ENCODE measurements at regions not wholly inside any gene's neighbourhood (a gene's known extent, or its start where the extent isn't known, plus 50 kb on each side); places are given as distances from the start of the nearest gene placed in this dataset.
"Not testable (repeated sequence)": the region's sequence is repeated elsewhere in the genome, so short reads cannot be mapped to it uniquely, and the experiment has no call there.

DNA sequence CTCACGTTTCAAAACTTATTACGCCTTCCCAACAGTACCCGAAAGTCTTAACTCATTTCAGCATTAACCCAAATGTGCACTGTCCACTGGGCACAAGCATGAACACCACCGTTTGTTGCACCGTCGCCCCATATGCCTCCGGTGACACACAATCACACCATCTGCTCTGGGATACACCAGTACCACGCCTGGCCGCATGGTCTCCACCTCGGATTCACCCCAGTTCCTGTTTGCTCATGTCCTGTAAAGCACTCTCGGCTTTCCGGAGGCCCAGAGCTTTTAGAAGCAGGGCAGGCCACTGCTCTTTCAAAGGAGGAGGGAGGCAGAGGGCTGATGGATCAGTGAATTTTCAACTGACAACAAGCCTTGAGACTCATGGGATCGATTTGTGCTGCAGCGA, 1570.0 kb upstream of the DEFB115 start:
- no peak for DNase-seq (ENCODE audit: low spot score)

DNA sequence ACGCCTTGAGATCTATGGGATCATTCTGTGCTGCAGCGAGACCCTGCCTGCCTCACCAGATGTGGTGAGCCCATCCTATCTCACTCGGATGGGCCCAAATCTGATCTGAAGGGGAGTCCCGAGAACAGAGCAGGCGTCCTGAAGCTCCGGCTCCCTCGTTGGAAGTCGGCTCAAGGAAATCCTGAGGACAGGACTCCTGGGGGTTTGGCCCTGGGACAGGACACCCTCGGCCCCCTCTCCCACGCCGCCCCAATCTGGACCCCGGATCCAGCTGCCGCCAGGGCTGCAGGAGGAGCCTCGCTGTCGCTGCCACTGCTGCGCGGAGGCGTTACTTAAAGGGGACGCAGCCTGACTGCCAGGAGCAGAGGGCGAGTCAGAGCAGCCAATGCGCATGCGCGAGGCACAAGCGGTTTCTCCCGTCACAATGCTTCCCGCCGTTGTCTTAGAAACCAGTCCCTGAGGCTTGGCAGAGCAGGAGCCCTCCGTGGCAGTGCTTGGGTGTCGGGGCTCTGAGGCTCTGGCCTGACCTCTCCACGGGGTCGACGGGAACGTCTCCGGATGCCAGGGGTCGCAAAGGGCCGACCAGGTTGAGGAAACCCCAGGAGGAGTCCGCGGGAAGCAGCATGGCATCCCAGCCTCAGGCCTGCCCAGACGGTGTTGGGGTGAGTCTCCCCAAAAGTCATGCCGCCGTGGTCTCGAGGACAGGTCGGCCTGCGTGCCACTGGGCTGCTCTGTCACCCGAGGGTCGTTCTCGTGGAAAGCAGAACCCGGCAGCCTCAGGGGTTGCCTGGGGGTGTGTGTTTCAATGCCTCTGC, 1567.8 kb upstream of the DEFB115 start:
- DNase-seq (ENCODE audit: low spot score), result no peak

DNA sequence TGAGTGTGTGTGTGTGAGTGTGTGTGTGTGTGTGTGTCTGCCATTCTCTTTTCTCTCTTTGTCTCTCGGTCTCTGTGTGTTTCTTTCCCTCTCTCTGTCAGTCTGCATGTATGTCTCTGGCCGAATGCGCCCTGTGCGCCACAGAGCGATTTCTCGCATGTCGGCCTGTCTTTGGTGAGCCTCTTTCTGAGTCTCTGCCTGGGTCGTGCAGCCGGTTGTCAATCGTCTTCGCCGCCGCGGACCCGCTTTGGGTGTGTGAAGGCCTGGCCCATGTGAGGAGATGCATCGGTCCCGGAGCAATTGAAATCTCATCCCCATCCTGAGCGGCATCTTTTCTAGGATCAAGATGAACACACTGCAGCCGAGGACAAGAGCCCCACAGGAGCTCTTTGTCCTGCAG, 1567.2 kb upstream of the DEFB115 start:
- no peak for DNase-seq (ENCODE audit: low spot score)

DNA sequence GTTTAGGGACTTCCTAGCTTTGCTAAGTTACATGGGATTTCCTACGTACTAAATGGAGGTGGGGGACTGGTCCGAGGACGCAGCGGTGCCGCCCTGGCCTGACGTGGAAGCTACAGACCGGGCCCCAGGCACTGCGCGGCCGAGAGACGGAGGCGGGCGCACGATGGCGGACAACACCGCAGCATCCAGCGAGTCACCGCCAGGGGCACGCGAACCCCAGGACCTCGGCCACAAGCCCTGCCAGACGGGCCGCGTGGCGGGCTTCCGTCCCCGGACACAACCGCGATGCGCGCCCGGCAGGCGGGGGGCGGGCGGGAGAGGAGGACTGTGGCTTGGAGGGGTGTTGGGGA, 1516.9 kb upstream of the DEFB115 start:
- no peak for DNase-seq (ENCODE audit: low spot score)

DNA sequence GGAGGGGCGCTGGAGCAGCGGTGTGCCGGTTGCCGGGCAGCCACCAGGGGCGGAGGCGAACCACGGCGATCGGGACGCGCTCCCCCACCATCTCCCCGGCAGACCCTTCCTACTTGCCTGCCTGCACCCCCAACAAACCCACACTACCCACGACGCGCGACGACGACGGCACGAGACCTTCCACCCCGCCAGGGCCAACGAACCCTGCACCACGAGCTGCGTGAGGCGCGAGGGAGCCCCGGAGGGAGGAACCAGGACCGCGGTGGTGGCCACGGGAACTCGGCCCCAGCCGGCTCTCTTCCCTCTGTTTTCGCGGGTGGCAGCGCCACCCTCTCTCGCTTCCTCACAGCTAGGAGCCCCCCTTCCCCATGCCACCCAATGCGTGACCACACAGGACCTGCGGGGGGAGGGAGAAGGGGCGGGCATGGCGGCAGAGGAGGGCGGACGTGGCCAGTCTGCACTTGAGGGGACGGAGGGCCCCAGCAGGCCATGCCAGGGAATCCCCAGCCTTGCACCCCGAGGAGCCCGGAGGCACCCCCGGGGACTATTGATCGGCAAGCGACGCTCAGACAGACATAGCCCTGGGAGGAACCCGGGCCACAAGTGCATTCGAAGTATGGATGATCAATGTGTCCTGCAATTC, 1516.4 kb upstream of the DEFB115 start:
- DNase-seq (ENCODE audit: low spot score), result no peak

DNA sequence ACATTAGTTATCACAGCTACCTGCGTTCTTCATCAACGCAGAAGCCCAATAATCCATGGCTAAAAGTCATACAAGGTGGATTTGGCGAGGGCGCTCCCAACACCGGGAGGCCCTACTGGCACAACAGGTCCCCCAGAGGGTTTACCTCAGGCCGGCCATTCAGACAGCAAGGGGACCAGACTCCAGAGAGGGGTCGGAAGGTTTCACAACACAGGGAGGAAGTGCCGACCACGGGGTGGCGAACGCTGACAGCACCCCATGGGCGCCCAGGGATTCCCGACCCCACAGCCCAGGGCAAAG, 1515.9 kb upstream of the DEFB115 start:
- no peak for DNase-seq (ENCODE audit: low spot score)

DNA sequence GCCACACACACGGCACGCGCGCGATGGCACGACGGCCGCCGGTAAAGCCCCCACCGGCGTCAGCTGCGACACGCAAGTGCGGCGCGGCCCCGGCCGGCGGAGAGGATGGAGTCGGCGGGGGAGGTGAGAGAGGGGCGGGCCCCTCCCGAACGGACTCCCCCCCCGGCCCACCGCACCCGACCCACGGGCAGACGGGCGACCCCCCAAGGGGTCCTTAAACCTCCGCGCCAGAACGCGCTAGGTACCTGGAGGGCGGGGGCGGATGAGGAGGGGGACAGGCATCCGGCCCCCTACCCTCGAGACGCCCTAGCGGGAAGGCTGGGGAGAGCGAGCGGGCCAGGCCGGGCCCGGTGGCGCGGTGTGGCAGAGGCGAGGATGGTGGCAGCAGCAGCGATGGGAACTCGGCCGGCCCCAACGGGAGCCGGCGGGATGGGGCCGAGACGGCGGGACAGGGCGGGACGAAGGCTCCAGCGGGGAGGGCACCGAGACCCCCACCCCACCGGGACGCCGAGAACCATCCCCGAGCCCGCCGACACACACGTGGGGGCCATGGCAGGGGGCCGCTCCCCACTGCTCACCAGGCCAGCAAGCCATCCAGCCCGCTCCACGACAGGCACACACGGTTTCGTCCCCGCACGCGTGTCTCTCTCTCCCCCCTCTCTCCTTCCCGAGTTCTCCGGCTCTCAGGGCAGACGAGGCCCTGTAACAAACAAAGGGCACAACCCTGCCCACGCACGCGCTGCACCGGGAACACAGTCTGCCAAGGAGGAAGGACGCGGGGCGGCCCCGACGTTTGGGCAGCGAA, 1515.4 kb upstream of the DEFB115 start:
- no peak for DNase-seq (ENCODE audit: low spot score)

DNA sequence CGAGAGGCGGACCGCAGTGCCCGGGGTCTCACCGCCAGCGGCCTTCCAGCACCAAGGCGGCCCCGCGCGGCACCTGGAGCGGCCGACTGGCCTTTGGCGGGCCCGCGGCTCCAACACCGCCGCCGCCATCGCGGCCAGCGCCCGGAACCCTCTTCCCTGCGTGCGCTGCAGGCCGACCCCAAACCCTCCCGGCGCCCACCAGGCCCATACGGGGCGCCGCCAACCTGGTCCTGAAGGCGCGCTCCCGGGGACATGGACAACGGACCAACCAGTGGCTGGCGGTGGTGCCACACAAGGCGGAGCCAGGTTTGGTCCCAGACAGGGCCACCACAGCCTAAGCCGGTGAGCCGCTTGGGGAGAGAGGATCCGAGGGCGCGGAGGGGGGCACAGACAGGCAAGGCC, 1514.8 kb upstream of the DEFB115 start:
- no peak for DNase-seq (ENCODE audit: low spot score)

DNA sequence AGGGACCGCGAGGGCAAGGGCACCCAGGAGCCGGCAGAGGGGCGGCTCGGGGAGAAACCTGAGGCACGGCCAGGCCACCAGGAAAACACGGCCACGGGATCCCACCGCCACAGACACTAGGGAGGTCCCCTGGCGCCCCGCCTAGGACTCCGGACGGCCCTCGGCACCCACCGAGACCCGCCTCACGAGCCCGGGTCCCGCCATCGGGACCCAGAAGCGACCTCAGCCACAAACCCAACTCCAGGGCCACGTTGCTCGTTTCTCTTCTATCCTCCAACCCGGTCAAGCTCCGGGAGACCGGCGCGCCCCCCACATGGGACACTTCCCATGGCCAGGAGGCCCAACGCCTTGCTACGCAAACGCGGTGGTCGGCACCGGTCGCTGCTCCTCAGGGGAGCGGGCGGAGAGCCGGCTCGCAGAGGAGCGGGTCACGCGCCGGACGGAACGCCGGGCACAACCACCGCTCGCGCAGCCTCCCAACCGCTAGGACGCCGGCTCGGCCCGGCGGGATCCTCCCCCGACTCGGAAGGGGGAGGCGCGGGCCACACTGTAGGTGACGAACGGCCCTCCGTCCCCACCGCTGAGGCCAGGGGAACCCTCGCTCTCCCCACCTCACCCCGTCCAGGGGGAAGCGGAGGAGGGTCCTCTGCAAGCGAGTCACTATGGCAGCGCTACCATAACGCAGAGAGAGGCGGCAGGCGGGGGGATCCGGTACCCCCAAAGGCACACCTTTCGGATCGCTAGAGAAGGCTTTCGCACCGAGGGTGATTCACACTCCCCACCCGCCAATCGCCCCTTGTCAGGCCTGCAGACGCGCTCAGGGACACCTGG, 1514.1 kb upstream of the DEFB115 start:
- DNase-seq (ENCODE audit: low spot score), result no peak

DNA sequence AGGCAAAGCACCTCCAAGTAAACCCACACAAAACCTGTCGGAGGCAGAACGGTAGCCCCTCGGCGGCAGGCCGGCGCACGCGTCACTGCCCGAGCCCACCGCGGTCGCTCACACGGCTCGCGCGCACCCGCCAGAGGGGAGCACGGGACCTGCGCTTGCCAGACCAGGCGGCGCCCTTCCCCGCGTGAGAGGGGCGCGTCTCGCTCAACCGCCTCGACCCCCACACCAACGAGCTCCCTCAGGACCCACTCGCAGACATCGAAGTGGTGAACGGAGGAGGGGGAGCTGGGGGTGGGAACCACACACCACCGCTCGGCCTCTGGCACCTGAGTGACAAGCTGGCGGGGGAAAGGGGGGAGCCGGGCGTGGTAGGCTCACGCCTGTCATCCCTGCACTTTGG, 1513.4 kb upstream of the DEFB115 start:
- DNase-seq (ENCODE audit: low spot score), result no peak

DNA sequence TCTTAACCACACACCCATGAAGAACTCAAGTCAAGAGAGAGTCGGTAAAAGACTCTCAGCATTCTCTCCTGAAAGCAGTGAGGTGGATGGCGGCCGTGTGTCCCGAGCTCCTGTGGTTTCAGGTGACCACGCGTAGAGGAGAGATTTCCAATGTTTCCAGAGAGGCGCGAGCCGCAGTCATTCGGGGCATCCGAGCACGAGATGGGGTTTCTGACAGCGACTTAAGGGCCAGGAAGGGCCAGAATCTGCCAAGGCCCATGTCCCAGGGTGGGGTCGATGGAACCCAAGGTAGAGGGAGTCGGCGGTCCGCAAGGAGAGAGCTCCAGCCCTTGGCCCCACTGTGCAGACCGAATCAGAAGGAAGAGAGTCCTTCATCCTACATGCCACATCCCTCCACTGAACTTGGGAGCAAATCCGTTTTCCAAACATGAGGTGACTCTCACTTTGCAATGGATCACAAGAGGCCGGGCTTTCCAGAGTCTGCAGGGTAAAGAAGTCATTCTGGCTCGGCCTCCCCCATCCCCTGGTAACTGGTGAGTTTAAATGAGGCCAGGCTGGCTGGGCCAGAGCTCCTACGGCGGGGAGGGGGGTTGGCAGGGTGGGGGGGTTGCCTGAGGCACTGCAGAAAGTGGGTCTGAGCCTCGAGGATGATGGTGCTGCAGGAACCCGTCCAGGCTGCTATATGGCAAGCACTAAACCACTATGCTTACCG, 1511.8 kb upstream of the DEFB115 start:
- DNase-seq (ENCODE audit: low spot score), result not testable (repeated sequence)

DNA sequence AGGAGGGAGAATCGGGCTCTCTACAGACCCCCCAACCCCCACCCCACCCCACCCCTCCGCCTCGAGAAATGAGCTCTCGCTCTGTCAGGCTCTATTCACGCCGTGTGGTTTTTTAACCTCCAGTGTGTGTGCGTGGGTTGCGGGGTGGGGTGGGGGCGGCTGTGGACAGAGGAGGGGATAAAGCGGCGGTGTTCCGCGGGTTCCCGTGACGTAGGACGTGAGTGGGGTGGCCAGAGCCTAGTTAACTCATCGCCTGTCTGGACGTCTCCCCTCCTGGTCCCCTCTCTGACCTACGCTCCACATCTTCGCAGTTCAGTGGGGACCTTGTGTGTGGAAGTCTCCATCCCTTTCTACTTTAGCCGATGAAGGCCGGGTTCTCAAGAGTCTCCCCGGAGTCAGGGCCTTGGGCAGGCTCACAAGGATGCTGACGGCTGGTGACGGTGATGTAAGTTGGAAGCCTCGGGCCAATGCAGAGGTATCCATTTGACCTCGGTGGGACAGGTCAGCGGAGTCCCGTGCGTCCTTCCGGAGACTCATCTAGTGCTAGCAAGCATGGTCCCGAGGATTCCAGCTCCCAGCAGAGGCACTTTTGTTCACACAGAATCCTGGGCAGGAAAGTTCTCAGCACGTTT, 1507.1 kb upstream of the DEFB115 start:
- DNase-seq (ENCODE audit: low spot score), result no peak

DNA sequence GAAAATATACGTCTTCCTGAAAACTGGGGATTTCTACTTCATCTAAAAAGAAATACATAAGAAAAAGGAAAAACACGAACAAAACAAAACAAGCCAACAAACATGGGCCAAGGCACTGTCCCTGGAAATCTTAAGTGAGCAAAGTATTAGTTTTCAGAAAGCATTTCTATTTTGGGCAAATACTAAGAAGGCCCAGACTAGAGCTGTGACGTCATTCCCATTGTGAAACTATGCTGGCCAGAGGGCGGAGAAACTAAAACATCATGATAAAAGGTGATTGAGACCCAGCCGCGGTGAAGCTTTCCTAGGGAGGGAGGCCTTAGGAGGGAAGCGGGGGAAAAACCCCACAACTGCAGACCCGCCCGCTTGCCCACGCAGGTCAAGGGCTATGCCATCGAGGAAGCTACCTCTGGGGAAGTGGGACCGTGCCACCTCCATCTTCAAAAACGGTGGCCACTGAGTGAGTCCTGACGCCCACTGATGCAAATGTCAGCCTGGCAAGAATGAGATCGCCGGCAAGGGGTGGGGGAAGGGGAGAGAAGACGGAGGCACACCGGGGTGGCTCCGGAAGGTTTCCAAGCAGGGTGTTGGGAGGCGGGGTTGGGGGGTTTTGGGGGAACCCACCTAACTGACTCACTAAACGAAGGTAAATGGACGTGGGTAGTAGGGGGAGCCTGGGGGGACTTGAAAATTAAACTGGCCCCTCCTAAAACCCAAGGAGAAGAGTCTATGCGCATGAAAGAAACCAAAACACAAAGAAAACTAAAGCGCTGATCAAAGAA, 1504.6 kb upstream of the DEFB115 start:
- not testable (repeated sequence) for DNase-seq (ENCODE audit: low spot score)

DNA sequence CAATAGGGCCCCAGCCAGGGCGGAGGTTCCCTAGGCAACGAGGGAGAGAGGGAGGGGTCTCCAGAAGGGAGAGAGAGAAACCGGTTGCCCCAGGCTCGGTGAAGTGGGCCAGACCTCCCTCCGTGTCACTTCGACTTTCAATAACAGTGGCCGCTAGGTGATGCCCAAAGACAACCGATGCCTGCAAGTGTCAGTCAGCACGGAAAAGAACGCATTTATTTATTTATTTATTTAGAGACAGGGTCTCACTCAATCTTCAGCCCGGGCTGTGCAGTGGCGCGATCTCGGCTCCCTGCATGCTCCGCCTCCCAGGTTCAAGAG, 1504.1 kb upstream of the DEFB115 start:
- DNase-seq (ENCODE audit: low spot score), result not testable (repeated sequence)

DNA sequence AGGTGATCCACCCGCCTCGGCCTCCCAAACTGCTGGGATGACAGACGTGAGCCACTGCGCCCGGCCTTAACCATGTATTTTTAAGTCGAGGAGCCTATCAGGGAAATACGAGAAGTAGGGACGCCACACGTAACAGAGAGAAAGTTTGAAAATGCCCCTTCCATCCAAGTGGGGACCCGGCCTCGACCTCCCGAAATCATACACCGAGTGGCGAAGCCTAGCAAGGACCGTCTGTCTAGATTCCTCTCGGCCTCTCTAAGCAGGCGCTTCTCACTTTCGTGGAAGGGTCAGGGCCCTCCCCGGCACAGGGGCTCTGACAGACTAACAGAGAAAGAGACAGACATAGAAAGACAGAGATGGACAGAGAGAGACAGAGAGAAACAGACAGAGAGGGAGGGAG, 1503.6 kb upstream of the DEFB115 start:
- DNase-seq (ENCODE audit: low spot score), result not testable (repeated sequence)

DNA sequence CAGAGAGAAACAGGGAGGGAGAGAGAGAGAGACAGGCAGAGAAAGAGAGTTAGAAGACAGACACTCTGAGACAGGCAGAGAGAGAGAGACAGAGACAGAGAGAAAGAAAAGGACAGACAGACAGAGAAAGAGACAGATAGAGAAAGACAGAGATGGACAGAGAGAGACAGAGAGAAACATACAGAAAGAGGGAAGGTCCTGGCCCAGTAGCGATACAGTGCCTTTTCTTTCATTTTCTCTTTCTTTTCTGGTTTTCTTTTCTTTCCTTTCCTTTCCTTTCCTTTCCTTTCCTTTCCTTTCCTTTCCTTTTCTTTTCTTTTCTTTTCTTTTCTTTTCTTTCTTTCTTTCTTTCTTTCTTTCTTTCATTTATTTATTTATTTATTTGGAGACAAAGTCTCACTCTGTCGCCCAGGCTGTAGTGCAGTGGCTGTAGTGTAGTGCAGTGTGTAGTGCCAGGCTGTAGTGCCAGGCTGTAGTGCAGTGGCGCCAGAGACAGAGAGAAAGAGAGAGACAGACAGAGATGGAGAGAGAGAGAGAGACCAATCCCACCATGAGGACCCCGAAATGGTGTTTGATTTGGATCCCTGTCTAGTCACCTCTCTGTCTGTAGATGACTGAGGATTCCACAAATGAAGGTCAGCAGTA, 1501.5 kb upstream of the DEFB115 start:
- DNase-seq (ENCODE audit: low spot score), result not testable (repeated sequence)

DNA sequence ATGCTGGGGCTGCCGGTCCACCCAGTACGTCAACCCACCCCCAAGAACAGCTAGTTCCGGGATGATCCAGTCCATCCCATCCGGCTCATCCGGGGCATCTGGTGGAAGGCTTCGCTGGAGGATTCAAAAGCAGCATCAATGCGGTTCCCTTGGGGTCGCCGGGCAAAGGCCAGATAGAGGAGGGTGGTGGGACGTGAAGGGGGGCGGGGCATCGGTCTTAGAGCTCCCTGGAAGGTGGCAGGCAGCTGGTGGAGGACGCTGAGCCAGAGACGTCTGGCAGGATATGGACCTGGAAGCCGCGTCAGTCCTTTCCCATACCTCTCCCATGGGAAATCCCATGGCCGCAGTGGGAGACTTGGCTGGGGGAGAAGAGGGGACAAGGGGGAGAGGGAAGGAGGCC, 1500.8 kb upstream of the DEFB115 start:
- DNase-seq (ENCODE audit: low spot score), result no peak

DNA sequence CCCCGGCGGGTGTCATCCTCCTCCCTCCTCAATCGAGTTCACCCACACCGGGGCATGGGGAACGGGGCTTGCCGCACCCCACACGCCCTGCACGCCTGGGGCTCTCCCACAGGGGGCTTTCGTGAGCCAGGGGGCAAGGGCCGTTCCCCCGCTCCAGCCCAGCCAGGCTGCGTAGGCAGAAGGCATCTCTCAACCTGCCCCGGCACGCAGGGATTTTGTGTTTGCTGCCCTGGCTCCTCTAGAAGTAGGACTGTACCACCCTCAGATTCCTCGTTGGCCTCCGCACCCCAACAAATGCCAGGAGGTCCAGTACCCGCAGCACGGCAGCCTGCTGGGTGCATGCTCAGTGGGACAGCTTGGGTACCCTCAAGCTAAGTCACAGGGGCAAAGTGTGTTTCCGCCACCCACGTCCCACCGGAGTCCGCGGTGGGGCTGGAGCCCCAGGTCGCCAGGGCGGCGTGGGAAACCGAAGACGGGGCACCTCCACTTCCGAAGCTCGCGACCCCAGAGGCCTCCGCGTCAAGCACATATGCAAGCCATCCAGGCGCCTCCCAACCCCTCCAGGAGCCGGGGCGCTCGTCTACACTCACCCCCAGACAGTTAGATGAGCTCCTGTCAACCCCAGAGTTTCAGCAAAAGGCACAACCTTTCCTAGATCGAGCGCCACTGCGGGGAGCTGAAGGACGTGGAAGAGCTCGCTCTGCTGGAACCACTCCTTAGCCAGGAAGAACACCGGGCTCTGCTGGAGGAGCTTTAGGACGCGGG, 1495.7 kb upstream of the DEFB115 start:
- DNase-seq (ENCODE audit: low spot score), result not testable (repeated sequence)

DNA sequence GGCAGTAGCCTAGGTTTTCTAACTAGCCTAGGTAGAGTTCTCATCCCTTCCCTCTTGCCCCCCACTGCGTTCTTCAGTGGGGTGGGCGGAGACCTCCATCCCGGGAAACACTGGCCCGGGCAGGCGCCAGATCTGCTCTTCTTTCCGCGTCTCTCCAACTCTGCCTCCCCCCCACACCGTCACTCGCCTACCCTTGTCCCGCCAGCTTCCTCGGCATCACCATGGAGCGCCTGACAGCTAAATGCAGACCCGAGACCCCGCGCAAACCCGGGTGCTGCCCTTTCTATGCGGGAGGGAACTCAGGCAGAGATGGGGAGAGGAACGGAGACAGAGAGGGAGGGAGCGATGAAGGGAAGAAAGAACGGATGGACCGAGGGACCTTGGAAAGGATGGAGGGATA, 1494.8 kb upstream of the DEFB115 start:
- DNase-seq (ENCODE audit: low spot score), result no peak

Data from mucosa of gallbladder (tissue), 1 donor.